ENCODE measurements at regions not wholly inside any gene's neighbourhood (a gene's known extent, or its start where the extent isn't known, plus 50 kb on each side); places are given as distances from the start of the nearest gene placed in this dataset.

GRCh38 chr22:49424893-49425270 lies 402.8 kb downstream of the BRD1 start:
- peaks cover 0 to 39% (median 4%) of the 10 kb centered on the region in 3 donors for H3K27me3 ChIP-seq
- 82 to 89% methylated on average over 10 of the region's 10 CpGs for WGBS, 2 donors
- DNase-seq = no peak

GRCh38 chr22:49423125-49423650 lies 404.5 kb downstream of the BRD1 start:
- 76 to 87% methylated on average over 17 of the region's 17 CpGs for WGBS, 2 donors
- H3K27me3 ChIP-seq = peaks cover 0 to 35% (median 0%) of the 10 kb centered on the region in 3 donors
- no peaks in the 10 kb centered on the region for H3K9me3 ChIP-seq
- TF ChIP-seq POLR2A (IDR thresholded peaks at IDR 0.05) = no peak
- no peak for TF ChIP-seq POLR2AphosphoS5 (IDR thresholded peaks at IDR 0.05)
- no peak for TF ChIP-seq CTCF (IDR thresholded peaks at IDR 0.05)
- TF ChIP-seq EP300 (IDR thresholded peaks at IDR 0.05) = no peak
- intact Hi-C loops (cut with DNase I) = no loop called here
- DNase-seq = no peak
- H3K27ac ChIP-seq = no peak overlapping the region
- H3K4me3 ChIP-seq = no peak overlapping the region
- H3K4me1 ChIP-seq = no peaks in the 10 kb centered on the region
- no peaks in the 10 kb centered on the region for H3K36me3 ChIP-seq

More at GRCh38 chr22:49424893-49425270, 402.8 kb downstream of the BRD1 start:
- intact Hi-C loops (cut with DNase I) = no loop called here
- no peak for TF ChIP-seq POLR2A (IDR thresholded peaks at IDR 0.05)
- TF ChIP-seq POLR2AphosphoS5 (IDR thresholded peaks at IDR 0.05) = no peak
- no peak for TF ChIP-seq EP300 (IDR thresholded peaks at IDR 0.05)
- TF ChIP-seq CTCF (IDR thresholded peaks at IDR 0.05) = no peak
- H3K9me3 ChIP-seq = no peaks in the 10 kb centered on the region
- no peak overlapping the region for H3K4me3 ChIP-seq
- no peaks in the 10 kb centered on the region for H3K36me3 ChIP-seq
- no peaks in the 10 kb centered on the region for H3K4me1 ChIP-seq
- no peak overlapping the region for H3K27ac ChIP-seq

- TF ChIP-seq EP300 (IDR thresholded peaks at IDR 0.05) (no peak), POLR2A (IDR thresholded peaks at IDR 0.05) (no peak), POLR2AphosphoS5 (IDR thresholded peaks at IDR 0.05) (no peak), CTCF (IDR thresholded peaks at IDR 0.05) (no peak)
- H3K27me3 ChIP-seq = peaks cover 0 to 34% (median 0%) of the 10 kb centered on the region in 3 donors
Measured at GRCh38 chr22:49422701-49423100, 405.0 kb downstream of the BRD1 start.

GRCh38 chr22:49420651-49421050 lies 407.0 kb downstream of the BRD1 start:
- no peak for DNase-seq
- no peak overlapping the region for H3K27ac ChIP-seq
- intact Hi-C loops (cut with DNase I) = no loop called here
- no peak overlapping the region for H3K4me3 ChIP-seq
- peaks cover 0 to 29% (median 0%) of the 10 kb centered on the region in 3 donors for H3K27me3 ChIP-seq
- H3K4me1 ChIP-seq = no peaks in the 10 kb centered on the region
- no peaks in the 10 kb centered on the region for H3K9me3 ChIP-seq
- WGBS, 2 donors = 90% methylated on average over 13 of the region's 13 CpGs
- no peaks in the 10 kb centered on the region for H3K36me3 ChIP-seq
- TF ChIP-seq POLR2AphosphoS5 (IDR thresholded peaks at IDR 0.05) = no peak
- no peak for TF ChIP-seq CTCF (IDR thresholded peaks at IDR 0.05)
- TF ChIP-seq EP300 (IDR thresholded peaks at IDR 0.05) = no peak
- no peak for TF ChIP-seq POLR2A (IDR thresholded peaks at IDR 0.05)

More at GRCh38 chr22:49422701-49423100, 405.0 kb downstream of the BRD1 start:
- WGBS, 2 donors = 40 to 50% methylated on average over 2 of the region's 2 CpGs
- intact Hi-C loops (cut with DNase I) = no loop called here
- DNase-seq = no peak
- no peaks in the 10 kb centered on the region for H3K9me3 ChIP-seq
- no peak overlapping the region for H3K27ac ChIP-seq
- H3K4me1 ChIP-seq = no peaks in the 10 kb centered on the region
- no peak overlapping the region for H3K4me3 ChIP-seq
- no peaks in the 10 kb centered on the region for H3K36me3 ChIP-seq

- Histone ChIP-seq H3K27ac (no peak overlapping the region), H3K4me3 (no peak overlapping the region), H3K36me3 (no peaks in the 10 kb centered on the region), H3K27me3 (peaks cover 0 to 29% (median 0%) of the 10 kb centered on the region in 3 donors), H3K9me3 (no peaks in the 10 kb centered on the region), H3K4me1 (no peaks in the 10 kb centered on the region)
- WGBS, 2 donors = 88 to 93% methylated on average over 6 of the region's 6 CpGs
- no peak for DNase-seq
- intact Hi-C loops (cut with DNase I) = no loop called here
- TF ChIP-seq POLR2AphosphoS5 (IDR thresholded peaks at IDR 0.05) (no peak), CTCF (IDR thresholded peaks at IDR 0.05) (no peak), POLR2A (IDR thresholded peaks at IDR 0.05) (no peak), EP300 (IDR thresholded peaks at IDR 0.05) (no peak)
Measured at GRCh38 chr22:49419661-49420060, 408.0 kb downstream of the BRD1 start.
